BE2C (cell line): ENCODE measurements at regions not wholly inside any gene's neighbourhood (a gene's known extent, or its start where the extent isn't known, plus 50 kb on each side); places are given as distances from the start of the nearest gene placed in this dataset.
A peak's percentile ranks its signal among the peaks of the same experiment; 100 is the strongest.

Source experiments
- DNase-seq: peaks from one replicate; pipeline ENCODE4 v3.0.0-alpha.2; 2020
- H3K27me3 ChIP-seq: fragments of 250-450 bp; sonication (Bioruptor Pico); 2 replicates; pipeline ENCODE4 v1.5.1; 2020; ENCODE audit warnings: mild to moderate bottlenecking
- H3K36me3 ChIP-seq: fragments of 250-450 bp; sonication (Bioruptor Pico); 2 replicates; pipeline ENCODE4 v1.5.1; 2020; ENCODE audit warnings: mild to moderate bottlenecking
- H3K4me1 ChIP-seq: fragments of 250-450 bp; sonication (Bioruptor Pico); 2 replicates; pipeline ENCODE4 v1.5.1; 2020
- H3K4me3 ChIP-seq: 2 replicates; pipeline ENCODE4 v1.5.1; 2011; ENCODE audit warnings: low read depth, low read length
- H3K9me3 ChIP-seq: fragments of 250-450 bp; sonication (Bioruptor Pico); 2 replicates; pipeline ENCODE4 v1.5.1; 2020
- CTCF ChIP-seq: IDR thresholded peaks from 2 replicates; pipeline ENCODE4 v1.5.1; 2012; ENCODE audit warnings: mild to moderate bottlenecking, low read depth, low read length

- no peak for DNase-seq
- TF ChIP-seq CTCF: no peak
- peaks cover 15% of the 10 kb centered on the region for H3K4me1 ChIP-seq
These were observed 277.3 kb downstream of the VRK1 start for GRCh38 chr14:97074456-97074855.

GRCh38 chr14:97074856-97075255 is 277.7 kb downstream of the VRK1 start:
- no peak for DNase-seq
- no peak for TF ChIP-seq CTCF
- no peaks in the 10 kb centered on the region for H3K9me3 ChIP-seq
- H3K4me1 ChIP-seq: peaks cover 15% of the 10 kb centered on the region
- no peak overlapping the region for H3K4me3 ChIP-seq
- H3K27me3 ChIP-seq: no peaks in the 10 kb centered on the region
- no peaks in the 10 kb centered on the region for H3K36me3 ChIP-seq

More at GRCh38 chr14:97074456-97074855, 277.3 kb downstream of the VRK1 start:
- Histone ChIP-seq H3K4me3 (no peak overlapping the region), H3K27me3 (no peaks in the 10 kb centered on the region), H3K9me3 (no peaks in the 10 kb centered on the region), H3K36me3 (no peaks in the 10 kb centered on the region)

- peaks cover 15% of the 10 kb centered on the region for H3K4me1 ChIP-seq
These were observed 280.1 kb downstream of the VRK1 start for GRCh38 chr14:97077253-97077653.

GRCh38 chr14:97077687-97078086 is 280.5 kb downstream of the VRK1 start:
- H3K27me3 ChIP-seq: no peaks in the 10 kb centered on the region
- H3K9me3 ChIP-seq: no peaks in the 10 kb centered on the region
- no peak overlapping the region for H3K4me3 ChIP-seq
- peak; percentile 15 for DNase-seq
- H3K36me3 ChIP-seq: no peaks in the 10 kb centered on the region
- TF ChIP-seq CTCF: no peak
- H3K4me1 ChIP-seq: peaks cover 15% of the 10 kb centered on the region

More at GRCh38 chr14:97077253-97077653, 280.1 kb downstream of the VRK1 start:
- no peaks in the 10 kb centered on the region for H3K27me3 ChIP-seq
- no peak overlapping the region for H3K4me3 ChIP-seq
- DNase-seq: peak; percentile 79
- no peaks in the 10 kb centered on the region for H3K9me3 ChIP-seq
- TF ChIP-seq CTCF: no peak
- H3K36me3 ChIP-seq: no peaks in the 10 kb centered on the region

- TF ChIP-seq CTCF: no peak
- no peak for DNase-seq
- Histone ChIP-seq H3K9me3 (no peaks in the 10 kb centered on the region; the same call in 1 of the 2 replicates), H3K4me3 (no peak overlapping the region), H3K4me1 (peaks cover 15% of the 10 kb centered on the region), H3K27me3 (no peaks in the 10 kb centered on the region), H3K36me3 (no peaks in the 10 kb centered on the region)
These were observed 283.8 kb downstream of the VRK1 start for GRCh38 chr14:97080991-97081390.

- Histone ChIP-seq H3K36me3 (no peaks in the 10 kb centered on the region), H3K9me3 (no peaks in the 10 kb centered on the region), H3K27me3 (no peaks in the 10 kb centered on the region), H3K4me1 (no peaks in the 10 kb centered on the region), H3K4me3 (no peak overlapping the region)
- no peak for DNase-seq
- 0 out of 2 replicates have a peak, but pooled peaks have one; percentile 3 for TF ChIP-seq CTCF
These were observed 298.1 kb downstream of the VRK1 start for GRCh38 chr14:97095269-97095668.
